Activated T-cell treated with anti-CD3 and anti-CD28 coated beads for 48 hours (primary cell): ENCODE measurements at regions not wholly inside any gene's neighbourhood (a gene's known extent, or its start where the extent isn't known, plus 50 kb on each side); places are given as distances from the start of the nearest gene placed in this dataset.

ENCODE experiments used
- DNase-seq: peaks from one replicate; pipeline ENCODE4 v3.0.0-alpha.2; 2020; ENCODE audit warnings: low read depth

DNA sequence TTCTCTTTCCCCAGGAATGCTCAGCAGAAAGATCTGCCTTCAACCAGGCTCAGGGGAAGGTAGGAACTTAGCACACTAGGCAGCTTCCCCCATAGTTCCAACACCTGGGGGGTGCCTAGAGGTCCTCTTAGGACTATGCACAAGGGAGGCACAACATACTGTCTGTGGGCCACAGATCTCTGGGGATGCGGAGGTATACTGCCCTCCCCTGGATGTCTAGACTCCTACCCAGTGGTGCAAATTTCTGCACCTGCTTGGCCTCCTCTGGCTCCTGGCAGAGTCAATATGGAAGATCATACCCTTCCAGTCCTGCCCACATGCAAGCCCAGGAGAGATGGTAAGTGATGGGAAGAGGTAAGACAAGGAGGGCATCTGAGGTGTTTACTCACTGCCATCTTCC lies 247.5 kb upstream of the DAPK1 start:
- DNase-seq: no peak

DNA sequence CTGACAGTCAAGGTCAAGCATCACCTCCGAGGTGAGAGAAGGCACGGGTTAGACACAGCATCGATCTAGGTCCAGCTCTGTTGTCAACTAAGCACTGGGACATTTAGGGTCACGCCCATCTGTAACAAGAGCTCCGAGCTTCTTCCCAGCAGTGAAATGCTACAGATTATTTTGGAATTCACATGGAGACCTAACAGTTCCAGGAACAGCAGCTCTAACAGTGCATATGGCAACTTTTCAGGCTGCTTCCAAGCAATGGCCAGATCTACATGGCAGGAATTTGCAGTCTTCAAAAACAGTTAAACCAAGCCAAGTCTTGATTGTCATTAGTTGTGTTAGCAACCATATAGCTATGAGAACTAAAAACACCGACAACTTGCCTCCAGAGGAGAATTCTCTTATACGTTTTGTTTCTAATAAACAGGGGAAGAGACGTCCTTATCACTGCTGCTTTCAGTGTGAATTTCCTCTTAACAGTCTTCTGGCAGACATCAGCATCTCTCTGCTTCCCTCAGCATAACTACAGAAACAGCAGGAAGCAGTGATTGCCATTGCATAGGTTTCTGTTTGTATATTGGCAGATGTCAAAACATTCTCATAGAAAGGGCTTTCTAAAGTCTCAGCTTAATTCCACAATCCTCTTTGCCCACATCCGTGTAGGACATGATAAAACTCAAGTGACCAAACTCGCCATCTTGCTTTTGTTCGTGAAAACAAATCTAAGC lies 242.1 kb upstream of the DAPK1 start:
- no peak for DNase-seq

GRCh38 chr9:87256973-87257372 lies 240.7 kb upstream of the DAPK1 start:
- DNase-seq: no peak

DNA sequence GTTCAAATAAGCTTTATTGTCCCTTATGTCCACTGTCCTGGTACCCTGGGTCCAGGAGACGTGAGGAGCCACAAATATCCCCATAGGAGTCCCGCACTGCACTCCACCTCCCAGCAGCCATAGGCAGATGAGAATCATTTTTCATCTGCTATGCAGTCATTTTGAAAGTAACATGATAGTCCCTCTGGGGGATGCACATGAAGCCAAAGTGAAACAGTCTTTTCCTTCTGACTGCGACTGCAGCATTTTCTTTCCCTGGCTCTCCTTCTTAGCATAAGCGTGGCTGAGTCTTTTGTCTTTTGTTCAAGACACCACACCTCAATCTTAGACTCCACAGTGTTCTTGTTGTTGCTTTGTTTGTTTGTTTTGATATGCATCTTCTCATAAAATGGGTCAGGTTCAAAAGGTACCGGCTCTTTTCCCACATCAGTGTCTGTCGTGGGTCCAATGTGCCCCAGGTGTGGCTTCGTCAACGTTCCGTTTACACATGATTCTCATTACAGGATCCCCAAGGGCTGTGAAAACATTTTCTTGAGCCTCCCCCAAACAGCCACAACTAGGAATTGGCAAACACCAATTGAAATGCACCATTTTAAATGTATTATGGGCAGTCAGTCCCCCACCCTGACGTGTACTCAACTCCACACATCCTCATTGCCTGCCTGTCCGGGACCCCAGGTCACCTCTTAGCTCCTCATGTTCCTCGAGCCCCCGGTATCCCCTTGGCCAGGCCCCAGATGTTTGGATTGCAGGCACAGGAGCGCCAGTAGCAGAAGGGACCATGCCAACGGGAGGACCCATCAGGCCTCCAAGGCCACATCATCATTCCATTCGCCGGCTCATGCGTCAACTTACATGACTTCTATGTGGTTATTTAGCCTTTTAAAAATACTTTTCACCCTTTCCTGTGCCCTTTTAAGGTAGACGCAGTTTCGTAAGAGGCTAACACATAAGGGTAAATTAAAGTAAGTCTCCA lies 237.8 kb upstream of the DAPK1 start:
- no peak for DNase-seq

GRCh38 chr9:87263291-87263690 lies 234.4 kb upstream of the DAPK1 start:
- no peak for DNase-seq

- no peak for DNase-seq
Measured at GRCh38 chr9:87266697-87267096, 231.0 kb upstream of the DAPK1 start.

DNA sequence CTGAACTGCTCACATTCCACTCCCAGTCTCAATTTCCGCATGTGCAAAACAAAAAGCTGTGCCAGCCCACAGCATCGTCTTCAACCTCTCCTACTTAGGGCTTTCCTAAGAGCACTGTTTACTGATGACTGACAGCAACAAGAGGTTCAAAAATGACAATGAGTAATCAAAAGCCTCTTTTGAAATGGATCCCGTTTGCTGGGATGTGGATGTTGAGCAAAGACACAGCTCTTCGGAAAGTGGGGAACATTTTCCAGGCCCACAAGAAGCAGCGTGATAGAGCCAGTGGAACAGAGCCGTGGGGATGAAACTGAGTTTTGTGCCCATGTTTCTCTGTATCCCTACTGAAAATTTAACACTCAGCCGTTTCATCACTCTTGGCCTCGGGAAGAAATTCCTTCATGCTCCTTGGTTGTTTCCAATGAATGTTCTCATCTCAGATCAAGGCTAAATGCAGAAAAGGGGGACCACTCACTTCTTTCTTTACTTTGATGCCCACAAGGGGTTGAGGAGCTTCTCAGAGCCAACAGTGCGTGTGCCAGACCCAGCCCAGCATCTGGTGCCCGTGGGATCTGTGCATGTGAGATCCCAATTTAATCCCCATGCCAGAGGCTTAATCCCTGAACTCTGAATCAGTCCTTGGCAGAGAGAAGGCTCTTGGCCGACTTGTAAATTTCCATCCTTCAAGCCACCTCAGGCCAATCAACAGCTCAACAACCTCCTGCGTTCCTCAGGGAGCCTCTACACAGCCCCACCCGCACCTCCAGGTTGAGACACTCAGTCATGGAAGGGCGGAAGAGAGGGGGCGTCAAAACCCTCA lies 230.2 kb upstream of the DAPK1 start:
- no peak for DNase-seq

DNA sequence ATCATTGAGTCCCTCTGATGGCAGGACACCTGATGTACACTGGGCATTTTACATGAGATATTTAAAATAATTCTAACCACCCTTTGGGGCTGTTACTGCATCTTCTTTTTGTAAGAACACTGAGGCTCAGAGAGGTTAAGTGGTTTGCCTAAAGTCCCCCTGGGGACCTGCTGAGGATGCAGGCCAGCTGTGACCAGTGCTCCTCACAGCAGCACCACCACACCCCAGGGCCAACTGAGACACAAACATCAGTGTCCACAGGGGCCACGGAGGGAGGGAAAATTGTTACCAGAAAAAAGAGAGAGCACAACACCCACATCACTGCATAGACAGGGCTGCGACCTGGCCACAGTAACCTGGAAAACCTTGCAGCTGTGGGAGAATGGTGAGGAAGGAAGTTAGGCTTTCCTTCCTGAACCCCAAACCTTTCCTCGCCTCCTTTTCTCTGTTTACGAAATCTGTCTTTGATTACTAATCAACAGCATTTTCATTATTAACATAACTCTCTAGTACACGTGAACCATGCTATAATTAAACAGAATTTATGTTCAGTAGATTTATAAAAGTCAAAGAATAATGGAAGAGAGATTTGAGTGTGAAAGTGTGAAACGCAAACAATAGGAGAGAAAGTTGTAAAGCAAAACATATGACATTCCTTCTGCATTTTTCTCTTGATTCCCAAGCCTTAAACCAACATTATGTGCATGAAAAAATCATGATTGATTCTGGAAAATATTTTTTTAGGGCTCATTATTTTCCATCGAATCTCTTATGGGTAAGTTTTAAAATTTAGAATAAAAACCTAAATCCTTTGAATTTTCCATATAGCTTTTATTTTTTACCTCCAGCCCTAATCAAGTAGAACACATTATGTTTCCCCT lies 228.1 kb upstream of the DAPK1 start:
- DNase-seq: no peak

DNA sequence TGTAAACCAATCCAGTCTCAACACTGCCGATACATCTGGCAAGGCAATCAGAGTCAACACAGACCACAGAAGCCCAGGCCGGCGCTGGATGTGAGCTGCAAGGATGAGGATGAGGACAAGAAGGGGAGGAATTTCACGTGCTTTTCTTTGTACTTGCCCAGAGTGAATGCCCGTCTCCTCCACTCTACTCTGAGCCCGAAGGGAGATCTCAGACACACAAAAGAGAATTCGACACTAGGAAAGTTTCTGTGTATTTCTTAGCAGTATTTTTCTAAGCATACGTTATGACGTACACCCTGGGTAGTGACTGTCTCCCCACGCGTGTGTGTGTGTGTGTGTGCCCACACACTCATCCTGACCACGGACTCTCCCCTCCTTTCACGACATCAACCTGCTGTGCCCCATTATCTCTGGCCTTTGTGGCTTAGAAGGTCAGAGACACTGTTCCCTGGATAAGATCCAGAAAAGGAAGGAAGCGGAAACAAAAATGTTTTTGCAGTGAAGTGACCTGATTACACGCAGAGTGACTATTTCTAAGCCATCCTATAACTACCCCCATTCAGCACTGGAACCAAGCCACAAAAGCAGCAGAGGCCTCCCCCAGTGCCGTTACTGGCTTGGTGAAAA lies 227.3 kb upstream of the DAPK1 start:
- DNase-seq: no peak

- no peak for DNase-seq
Measured at GRCh38 chr9:87270848-87271234, 226.8 kb upstream of the DAPK1 start.

DNA sequence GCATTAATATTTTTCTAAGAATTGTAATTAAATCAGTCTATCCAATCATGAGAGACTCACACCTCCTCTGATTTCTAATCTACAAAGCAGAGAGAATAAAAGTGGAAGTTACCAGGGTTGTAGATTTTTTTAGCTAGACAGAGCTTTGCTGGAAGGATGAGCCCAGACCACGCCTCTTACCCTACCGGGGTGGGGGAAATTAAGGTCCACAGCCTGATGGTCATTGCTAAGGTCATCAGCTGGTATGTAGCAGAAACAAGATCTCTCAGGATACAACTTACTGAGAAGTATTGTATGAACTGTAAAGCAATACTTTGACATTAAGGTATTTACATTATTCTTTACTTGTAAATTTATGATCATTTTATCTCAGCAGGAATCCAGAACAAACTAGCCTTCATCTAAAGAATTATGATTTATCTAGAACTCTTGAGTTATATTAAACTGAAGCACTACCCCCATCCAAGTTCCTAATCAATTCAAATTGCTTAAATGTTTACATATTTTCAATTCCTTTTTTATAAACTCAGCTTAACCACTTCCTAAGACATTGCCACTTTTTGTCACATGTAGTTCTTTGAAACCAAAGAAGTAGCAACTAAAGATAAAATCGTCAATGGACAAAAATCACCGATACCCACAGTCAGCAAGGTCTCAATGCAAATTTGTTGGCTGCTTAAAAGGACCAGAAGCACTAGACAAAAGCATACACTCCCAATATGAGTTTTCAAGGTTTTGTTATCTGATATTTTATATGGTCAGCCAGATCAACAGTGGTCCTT lies 225.8 kb upstream of the DAPK1 start:
- no peak for DNase-seq

DNA sequence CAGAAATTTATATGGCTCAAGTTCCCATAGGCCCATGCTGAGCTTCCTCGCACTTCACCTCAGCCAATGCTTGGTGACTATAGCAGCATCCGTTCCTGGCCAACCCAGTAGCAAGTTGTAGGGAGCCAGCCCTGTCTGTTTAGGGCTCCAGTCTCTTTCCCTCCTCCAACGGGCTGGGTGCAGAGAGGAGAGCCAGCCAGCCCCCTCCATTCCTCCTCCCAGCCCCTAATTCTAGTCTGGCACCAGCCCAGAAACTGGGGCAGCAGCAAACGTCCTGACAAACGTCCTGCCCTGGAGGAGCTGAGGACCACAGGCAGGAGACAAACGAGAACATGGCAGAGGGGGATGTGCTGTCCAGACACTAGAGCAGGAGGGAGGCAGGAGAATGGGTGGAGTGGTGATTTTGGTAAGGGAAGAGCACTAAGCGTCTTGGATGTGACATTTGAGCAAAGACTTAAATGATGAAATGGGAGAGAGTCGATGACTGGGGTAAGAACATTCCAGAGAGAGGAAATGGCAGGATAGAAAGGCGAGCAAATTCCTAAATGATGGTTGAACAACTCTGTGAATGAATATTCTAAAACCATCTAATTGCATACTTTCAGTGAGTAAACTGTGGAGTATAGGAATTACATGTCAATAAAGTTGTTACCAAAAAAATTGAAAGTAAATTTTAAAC lies 222.5 kb upstream of the DAPK1 start:
- no peak for DNase-seq

DNA sequence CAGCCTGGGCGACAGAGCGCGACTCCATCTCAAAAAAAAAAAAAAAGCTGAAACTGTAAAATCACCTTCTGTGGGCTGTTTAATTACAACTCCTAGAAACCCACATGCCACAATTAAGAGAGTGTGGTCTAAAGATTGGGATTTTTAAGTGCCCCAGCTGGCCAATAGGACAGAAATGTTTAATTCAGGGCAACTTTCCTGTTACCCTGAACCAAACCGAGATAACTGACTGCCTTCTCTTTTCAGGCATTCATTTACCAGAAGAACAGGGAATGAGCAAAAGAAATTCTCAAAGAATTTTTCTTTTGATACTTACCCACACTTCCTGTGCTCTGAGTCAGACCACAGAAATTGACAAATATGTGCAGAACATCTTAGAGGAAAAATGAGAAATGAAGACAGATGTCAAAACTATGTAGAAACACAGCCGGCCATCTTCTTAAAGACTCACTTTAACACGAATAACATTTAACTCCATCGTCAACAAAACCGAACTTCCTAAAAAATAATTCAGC lies 221.3 kb upstream of the DAPK1 start:
- no peak for DNase-seq

DNA sequence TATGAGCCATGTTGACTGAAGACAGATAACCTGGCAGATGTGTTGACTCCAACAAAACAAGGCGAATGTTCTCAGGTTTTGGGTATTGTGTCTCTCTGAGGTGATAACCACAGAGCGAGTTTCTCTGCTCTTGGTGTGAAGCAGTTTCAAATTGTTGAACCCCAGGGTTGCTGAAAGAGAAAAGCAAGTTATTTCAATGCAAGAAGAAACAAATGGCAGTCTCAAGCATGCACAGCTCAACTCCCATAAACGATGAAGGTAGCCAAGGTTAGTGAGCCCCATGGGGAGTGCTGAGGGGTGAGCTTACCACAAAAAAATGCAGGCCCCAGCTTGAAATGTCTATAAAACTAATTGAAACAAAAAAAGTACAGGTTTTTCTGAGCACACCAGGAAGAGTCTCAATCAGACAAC lies 220.8 kb upstream of the DAPK1 start:
- DNase-seq: no peak

GRCh38 chr9:87277346-87277745 lies 220.3 kb upstream of the DAPK1 start:
- no peak for DNase-seq

DNA sequence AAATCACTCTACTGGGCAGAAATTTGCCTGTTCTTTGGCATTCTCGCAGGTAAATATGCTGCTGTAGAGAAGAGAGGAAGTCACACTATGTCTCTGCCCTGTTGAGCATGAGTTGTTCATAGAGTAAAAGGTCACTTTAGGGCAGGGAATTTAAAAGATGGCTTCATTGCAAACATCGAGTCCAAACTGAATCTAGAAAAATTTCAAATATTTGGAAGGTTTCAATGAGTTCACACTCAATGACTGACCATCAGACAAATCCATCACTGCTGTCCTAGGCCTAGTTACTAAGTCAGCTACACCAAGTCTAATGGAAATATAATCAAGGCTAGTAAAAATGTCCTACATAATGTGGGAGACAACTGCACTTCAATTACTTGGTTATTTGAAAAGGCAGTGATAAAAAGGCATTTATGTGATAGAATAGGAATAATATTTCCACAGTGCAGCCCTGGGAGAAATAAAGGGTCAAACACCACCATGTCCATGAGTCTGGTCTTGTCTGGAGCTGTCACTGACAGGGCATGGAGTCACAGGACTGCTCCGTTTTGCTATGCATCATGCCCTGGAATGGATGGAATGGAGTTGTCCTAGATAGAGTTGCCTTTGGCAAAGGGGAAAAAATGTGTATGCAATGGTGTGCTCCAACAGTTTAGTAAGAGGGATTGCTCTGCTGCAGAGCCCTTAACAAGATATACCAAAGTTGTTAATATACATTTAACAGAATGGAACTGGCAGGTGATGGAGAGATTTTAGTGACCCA lies 218.5 kb upstream of the DAPK1 start:
- no peak for DNase-seq

DNA sequence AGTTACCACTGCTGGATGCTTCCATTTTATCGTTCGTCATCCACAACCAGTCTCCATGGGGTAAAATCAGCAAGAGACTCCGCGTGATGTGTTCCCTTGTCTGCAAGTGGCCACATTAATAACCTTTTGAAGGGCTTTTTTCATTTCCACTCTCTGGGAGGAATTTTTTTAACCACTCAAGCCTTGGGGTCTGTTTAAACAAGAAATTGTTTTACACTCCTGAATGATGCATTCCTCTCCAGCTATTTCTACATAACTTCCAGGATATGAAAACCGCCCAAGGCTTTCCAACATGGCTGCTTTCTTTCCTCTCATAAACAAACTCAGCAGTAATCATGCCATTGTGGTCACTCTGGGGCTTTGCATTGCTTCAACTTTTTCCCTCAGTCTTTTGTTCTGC lies 217.2 kb upstream of the DAPK1 start:
- DNase-seq: no peak

- DNase-seq: no peak
Measured at GRCh38 chr9:87282538-87282937, 215.1 kb upstream of the DAPK1 start.

- DNase-seq: no peak
Measured at GRCh38 chr9:87283585-87283984, 214.1 kb upstream of the DAPK1 start.
